ENCODE measurements at regions not wholly inside any gene's neighbourhood (a gene's known extent, or its start where the extent isn't known, plus 50 kb on each side); places are given as distances from the start of the nearest gene placed in this dataset.

DNA sequence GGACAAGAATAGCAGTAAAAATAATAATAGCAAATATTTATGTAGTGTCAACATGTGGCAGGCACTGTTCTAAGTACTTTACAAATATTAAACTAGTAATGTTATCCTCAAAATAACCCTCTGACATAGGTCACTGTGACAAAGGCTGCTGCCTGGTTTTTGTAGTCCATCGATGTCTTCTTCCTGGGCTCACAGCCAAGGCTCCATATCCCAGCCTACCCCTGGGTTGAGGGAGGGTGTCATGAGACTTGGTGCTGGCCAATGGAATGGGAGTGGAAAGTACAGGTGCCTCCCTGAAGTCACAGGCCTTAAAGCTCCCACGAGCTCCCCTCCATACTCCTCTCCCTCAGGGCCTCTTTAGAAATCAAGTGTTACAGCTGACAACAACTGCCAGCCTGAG, 159.3 kb downstream of the CYRIA start:
- no peak overlapping the region for H3K4me3 ChIP-seq (ENCODE audit: insufficient read depth, low read depth, low read length)
- H2AK5ac ChIP-seq (ENCODE audit: low read depth, low read length), result no peak overlapping the region
- no peak for TF ChIP-seq MXI1 (IDR thresholded peaks at IDR 0.05; ENCODE audit: borderline replicate concordance, low read depth, low read length)
- TF ChIP-seq FOS (IDR thresholded peaks at IDR 0.05; ENCODE audit: low read depth, low read length), result no peak
- TF ChIP-seq, protein P1, sequence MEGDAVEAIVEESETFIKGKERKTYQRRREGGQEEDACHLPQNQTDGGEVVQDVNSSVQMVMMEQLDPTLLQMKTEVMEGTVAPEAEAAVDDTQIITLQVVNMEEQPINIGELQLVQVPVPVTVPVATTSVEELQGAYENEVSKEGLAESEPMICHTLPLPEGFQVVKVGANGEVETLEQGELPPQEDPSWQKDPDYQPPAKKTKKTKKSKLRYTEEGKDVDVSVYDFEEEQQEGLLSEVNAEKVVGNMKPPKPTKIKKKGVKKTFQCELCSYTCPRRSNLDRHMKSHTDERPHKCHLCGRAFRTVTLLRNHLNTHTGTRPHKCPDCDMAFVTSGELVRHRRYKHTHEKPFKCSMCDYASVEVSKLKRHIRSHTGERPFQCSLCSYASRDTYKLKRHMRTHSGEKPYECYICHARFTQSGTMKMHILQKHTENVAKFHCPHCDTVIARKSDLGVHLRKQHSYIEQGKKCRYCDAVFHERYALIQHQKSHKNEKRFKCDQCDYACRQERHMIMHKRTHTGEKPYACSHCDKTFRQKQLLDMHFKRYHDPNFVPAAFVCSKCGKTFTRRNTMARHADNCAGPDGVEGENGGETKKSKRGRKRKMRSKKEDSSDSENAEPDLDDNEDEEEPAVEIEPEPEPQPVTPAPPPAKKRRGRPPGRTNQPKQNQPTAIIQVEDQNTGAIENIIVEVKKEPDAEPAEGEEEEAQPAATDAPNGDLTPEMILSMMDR (conservative IDR thresholded peaks at IDR 0.05; ENCODE audit: low read depth, low read length), result no peak
- TF ChIP-seq RAD21 (IDR thresholded peaks at IDR 0.05; ENCODE audit: low read length), result no peak
- no peak for TF ChIP-seq POLR2A (IDR thresholded peaks at IDR 0.05; ENCODE audit: low read depth, low read length)
- no peak for TF ChIP-seq SMC3 (IDR thresholded peaks at IDR 0.05; ENCODE audit: low read depth, low read length)
- no peak for TF ChIP-seq CHD1 (IDR thresholded peaks at IDR 0.05; ENCODE audit: low read depth, low read length)
- TF ChIP-seq NFE2L2 (IDR thresholded peaks at IDR 0.05; ENCODE audit: low read depth, low read length), result no peak
- TF ChIP-seq, protein P2, sequence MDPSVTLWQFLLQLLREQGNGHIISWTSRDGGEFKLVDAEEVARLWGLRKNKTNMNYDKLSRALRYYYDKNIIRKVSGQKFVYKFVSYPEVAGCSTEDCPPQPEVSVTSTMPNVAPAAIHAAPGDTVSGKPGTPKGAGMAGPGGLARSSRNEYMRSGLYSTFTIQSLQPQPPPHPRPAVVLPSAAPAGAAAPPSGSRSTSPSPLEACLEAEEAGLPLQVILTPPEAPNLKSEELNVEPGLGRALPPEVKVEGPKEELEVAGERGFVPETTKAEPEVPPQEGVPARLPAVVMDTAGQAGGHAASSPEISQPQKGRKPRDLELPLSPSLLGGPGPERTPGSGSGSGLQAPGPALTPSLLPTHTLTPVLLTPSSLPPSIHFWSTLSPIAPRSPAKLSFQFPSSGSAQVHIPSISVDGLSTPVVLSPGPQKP (IDR thresholded peaks at IDR 0.05; ENCODE audit: borderline replicate concordance, low read depth, low read length), result no peak
- no peak overlapping the region for H4K8ac ChIP-seq (ENCODE audit: low read depth in 2 of 2, low read length in 2 of 2)
- H3K56ac ChIP-seq (ENCODE audit: extremely low read depth, insufficient read depth, low read length), result no peak overlapping the region
- no peak overlapping the region for H3K9ac ChIP-seq (ENCODE audit: low read depth, low read length)
- intact Hi-C loops (cut with micrococcal nuclease) (no loop called here), in situ Hi-C loops (cut with MboI; ENCODE audit: low sequenced_read_pairs) (no loop called here), dilution Hi-C loops (cut with HindIII; ENCODE audit: low sequenced_read_pairs, unreplicated experiment) (no loop called here)
- no TSS peak for BruUV-seq (replicated peaks)
- H3K14ac ChIP-seq (replicated peaks; ENCODE audit: low read depth, low read length), result no peak overlapping the region
- H4K5ac ChIP-seq (ENCODE audit: low read depth, low read length), result no peak overlapping the region
- H3K27ac ChIP-seq (ENCODE audit: insufficient read depth, low read length), result no peak overlapping the region
- no peaks in the 10 kb centered on the region for H3K4me1 ChIP-seq (ENCODE audit: control insufficient read depth, insufficient read depth, low read length)
- no peak overlapping the region for H2AFZ ChIP-seq (replicated peaks; ENCODE audit: low read length, poor library complexity)
- no peak for DNase-seq
- H3K4ac ChIP-seq (ENCODE audit: low read depth, low read length), result no peak overlapping the region
- H2BK15ac ChIP-seq (ENCODE audit: low read depth, low read length), result no peak overlapping the region
- no peaks in the 10 kb centered on the region for H3K9me3 ChIP-seq (ENCODE audit: control insufficient read depth, insufficient read depth, low read length)
- no peak for ATAC-seq (ENCODE audit: low read depth)
- peaks cover 12% of the 10 kb centered on the region; the same call in 1 of the 2 replicates for H3K27me3 ChIP-seq (ENCODE audit: control insufficient read depth, insufficient read depth, low read length)
- H3K18ac ChIP-seq (ENCODE audit: low read depth, low read length), result no peak overlapping the region
- H3K23ac ChIP-seq (ENCODE audit: low read depth, low read length), result no peak overlapping the region
- H3K9me1 ChIP-seq (ENCODE audit: insufficient read depth, low read length), result no peaks in the 10 kb centered on the region
- H4K91ac ChIP-seq (ENCODE audit: insufficient read depth, low read depth, low read length), result no peak overlapping the region
- H2AK9ac ChIP-seq (replicated peaks; ENCODE audit: low read depth, low read length, poor library complexity), result no peak overlapping the region
- no peaks in the 10 kb centered on the region for H4K20me1 ChIP-seq (ENCODE audit: insufficient read depth, low read length)
- ChIA-PET POLR2A (ENCODE audit: unreplicated experiment) (no interaction called here), CTCF (no interaction called here)
- no peaks in the 10 kb centered on the region for H3K79me1 ChIP-seq (ENCODE audit: low read depth in 1 of 2, low read length in 2 of 2)
- no peak overlapping the region for H2BK20ac ChIP-seq (ENCODE audit: low read depth, low read length)
- no peaks in the 10 kb centered on the region for H3K36me3 ChIP-seq (ENCODE audit: control insufficient read depth, insufficient read depth, low read length)
- no peak overlapping the region for H2BK5ac ChIP-seq (ENCODE audit: low read depth, low read length, poor library complexity, severe bottlenecking)
- H3K4me2 ChIP-seq (ENCODE audit: low read depth, low read length), result no peak overlapping the region
- no CpG with 5 or more reads among the region's 2 CpGs for whole genome bisulfite sequencing, 2 experiments (ENCODE audit: extremely low coverage in 2 of 2, insufficient read length in 1 of 2)
- no peak overlapping the region for H2BK120ac ChIP-seq (ENCODE audit: low read depth, low read length)

Data from IMR-90 (cell line).